IMR-90 (cell line): ENCODE measurements at regions not wholly inside any gene's neighbourhood (a gene's known extent, or its start where the extent isn't known, plus 50 kb on each side); places are given as distances from the start of the nearest gene placed in this dataset.

ENCODE experiments used
- ATAC-seq: fragments of 200-7000 bp; cut with Tn5 transposase; 2 replicates; pipeline ENCODE4 v1.9.1; 2020; ENCODE audit warnings: low read depth, mild to moderate bottlenecking, moderate library complexity
- BruUV-seq: library from RNA; stranded (reverse); fragments of 400-500 nt; replicated peaks from 2 replicates; lab custom pipeline; 2021; lab: Mats Ljungman, UMichigan
- CTCF ChIA-PET: fragments of 300-600 bp; formaldehyde crosslinking; extraction: SDS; loops from one replicate; lab custom pipeline; 2021; ENCODE audit warnings: antibody characterized with exemption; lab: Yijun Ruan, JAX
- POLR2A ChIA-PET: fragments of 300-600 bp; sonication (Branson Sonifier 250); formaldehyde crosslinking; loops from one replicate; lab custom pipeline; 2022; ENCODE audit warnings: antibody characterized with exemption; ENCODE audit not compliant: unreplicated experiment; lab: Charles Lee
- DNase-seq: peaks from one replicate; pipeline ENCODE4 v3.0.0; 2013
- H2AFZ ChIP-seq: replicated peaks from 2 replicates; pipeline ENCODE3; 2013; ENCODE audit warnings: low read length, mild to moderate bottlenecking; ENCODE audit not compliant: poor library complexity
- H2AK5ac ChIP-seq: 2 replicates; pipeline ENCODE4 v1.6.1; 2013; ENCODE audit warnings: low read depth, low read length, inconsistent platforms
- H2AK9ac ChIP-seq: replicated peaks from 2 replicates; pipeline ENCODE3; 2013; ENCODE audit warnings: mild to moderate bottlenecking, low read depth, low read length, moderate library complexity; ENCODE audit not compliant: poor library complexity
- H2BK120ac ChIP-seq: 2 replicates; pipeline ENCODE4 v1.6.1; 2013; ENCODE audit warnings: low read depth, low read length, inconsistent platforms
- H2BK15ac ChIP-seq: 3 replicates; pipeline ENCODE4 v1.6.1; 2013; ENCODE audit warnings: low read depth, low read length, inconsistent platforms
- H2BK20ac ChIP-seq: 2 replicates; pipeline ENCODE4 v1.6.1; 2013; ENCODE audit warnings: low read depth, mild to moderate bottlenecking, inconsistent platforms, low read length, moderate library complexity
- H2BK5ac ChIP-seq: 2 replicates; pipeline ENCODE4 v1.6.1; 2013; ENCODE audit warnings: mild to moderate bottlenecking, low read depth, low read length, inconsistent platforms; ENCODE audit not compliant: poor library complexity, severe bottlenecking
- H3K14ac ChIP-seq: replicated peaks from 2 replicates; pipeline ENCODE4 v1.6.1; 2013; ENCODE audit warnings: low read depth, low read length, inconsistent platforms
- H3K18ac ChIP-seq: 2 replicates; pipeline ENCODE4 v1.6.1; 2013; ENCODE audit warnings: low read depth, low read length, control low read depth
- H3K23ac ChIP-seq: 2 replicates; pipeline ENCODE4 v1.6.1; 2013; ENCODE audit warnings: low read depth, low read length, inconsistent platforms
- H3K27ac ChIP-seq: 2 replicates; pipeline ENCODE4 v1.5.1; 2013; ENCODE audit warnings: mild to moderate bottlenecking, control low read depth, low read length; ENCODE audit not compliant: insufficient read depth
- H3K27me3 ChIP-seq: 2 replicates; pipeline ENCODE4 v1.6.1; 2013; ENCODE audit warnings: low read length; ENCODE audit not compliant: control insufficient read depth, insufficient read depth
- H3K36me3 ChIP-seq: 2 replicates; pipeline ENCODE4 v1.6.1; 2013; ENCODE audit warnings: low read length, mixed read lengths; ENCODE audit not compliant: control insufficient read depth, insufficient read depth
- H3K4ac ChIP-seq: 2 replicates; pipeline ENCODE4 v1.6.1; 2013; ENCODE audit warnings: low read depth, low read length, inconsistent platforms
- H3K4me1 ChIP-seq: 2 replicates; pipeline ENCODE4 v1.6.1; 2013; ENCODE audit warnings: low read length, mixed read lengths; ENCODE audit not compliant: control insufficient read depth, insufficient read depth
- H3K4me2 ChIP-seq: 2 replicates; pipeline ENCODE4 v1.6.1; 2013; ENCODE audit warnings: low read depth, mild to moderate bottlenecking, control low read depth, low read length, moderate library complexity
- H3K4me3 ChIP-seq: 2 replicates; pipeline ENCODE4 v1.5.1; 2013; ENCODE audit warnings: low read depth, mild to moderate bottlenecking, control low read depth, low read length, moderate library complexity; ENCODE audit not compliant: insufficient read depth
- H3K56ac ChIP-seq: 2 replicates; pipeline ENCODE4 v1.6.1; 2013; ENCODE audit warnings: low read length, inconsistent platforms; ENCODE audit not compliant: insufficient read depth; ENCODE audit errors: extremely low read depth
- H3K79me1 ChIP-seq, 2 experiments: 2 replicates each; pipeline ENCODE4 v1.6.1; 2013; ENCODE audit warnings: low read length in 2 of 2, inconsistent platforms in 1 of 2, low read depth in 1 of 2
- H3K9ac ChIP-seq: 2 replicates; pipeline ENCODE4 v1.6.1; 2013; ENCODE audit warnings: low read depth, low read length, control low read depth
- H3K9me1 ChIP-seq: 2 replicates; pipeline ENCODE4 v1.6.1; 2013; ENCODE audit warnings: low read length, inconsistent platforms; ENCODE audit not compliant: insufficient read depth
- H3K9me3 ChIP-seq: 2 replicates; pipeline ENCODE4 v1.6.1; 2013; ENCODE audit warnings: low read length; ENCODE audit not compliant: control insufficient read depth, insufficient read depth
- H4K20me1 ChIP-seq: 2 replicates; pipeline ENCODE4 v1.6.1; 2013; ENCODE audit warnings: low read length, inconsistent platforms; ENCODE audit not compliant: insufficient read depth
- H4K5ac ChIP-seq: 2 replicates; pipeline ENCODE4 v1.6.1; 2013; ENCODE audit warnings: mild to moderate bottlenecking, low read depth, low read length, control low read depth
- H4K8ac ChIP-seq, 2 experiments: 2 replicates each; pipeline ENCODE4 v1.6.1; 2013; ENCODE audit warnings: low read depth in 2 of 2, low read length in 2 of 2, control low read depth in 1 of 2, inconsistent platforms in 1 of 2
- H4K91ac ChIP-seq: 2 replicates; pipeline ENCODE4 v1.6.1; 2013; ENCODE audit warnings: low read depth, low read length, inconsistent platforms; ENCODE audit not compliant: insufficient read depth
- CEBPB ChIP-seq: IDR thresholded peaks from 2 replicates; pipeline ENCODE4 v1.6.1; 2012; ENCODE audit warnings: low read depth, low read length, improper control_type of control experiment
- FOS ChIP-seq: fragments of 150-350 bp; IDR thresholded peaks from 2 replicates; pipeline ENCODE4 v1.6.1; 2016; ENCODE audit warnings: low read depth, low read length
- MAFK ChIP-seq: IDR thresholded peaks from 2 replicates; pipeline ENCODE4 v1.6.1; 2012; ENCODE audit warnings: low read depth, low read length, improper control_type of control experiment
- MAZ ChIP-seq: IDR thresholded peaks from 2 replicates; pipeline ENCODE4 v1.6.1; 2012; ENCODE audit warnings: low read depth, mild to moderate bottlenecking, low read length, improper control_type of control experiment, moderate library complexity, borderline replicate concordance
- MXI1 ChIP-seq: IDR thresholded peaks from 2 replicates; pipeline ENCODE4 v1.6.1; 2012; ENCODE audit warnings: low read depth, mild to moderate bottlenecking, low read length, moderate library complexity, borderline replicate concordance
- RCOR1 ChIP-seq: IDR thresholded peaks from 2 replicates; pipeline ENCODE4 v1.6.1; 2012; ENCODE audit warnings: mild to moderate bottlenecking, low read length, improper control_type of control experiment; ENCODE audit not compliant: insufficient replicate concordance
- WGBS, 2 experiments: methylation state at CpG; one replicate each; pipeline versions ENCODE4 v1.1.5 to v1.1.7; 2013; ENCODE audit warnings: missing lambda C conversion rate in 2 of 2; ENCODE audit not compliant: insufficient read length in 1 of 2; ENCODE audit errors: extremely low coverage in 2 of 2; 5-methylcytosine and 5-hydroxymethylcytosine counted together
- dilution Hi-C: fragments of 300-500 bp; cut with HindIII; formaldehyde crosslinking; loops from one replicate; pipeline ENCODE4 v1.14.3; 2018; ENCODE audit warnings: low sequenced_read_pairs; ENCODE audit not compliant: unreplicated experiment
- in situ Hi-C: fragments of 300-500 bp; cut with MboI; formaldehyde crosslinking; loops from 3 replicates; pipeline ENCODE4 v1.14.3; 2019; ENCODE audit warnings: low sequenced_read_pairs, inconsistent platforms, mixed read lengths
- intact Hi-C: fragments of 100-400 bp; cut with micrococcal nuclease; formaldehyde crosslinking; loops from 2 replicates; pipeline ENCODE4 v1.10.0; 2022

DNA sequence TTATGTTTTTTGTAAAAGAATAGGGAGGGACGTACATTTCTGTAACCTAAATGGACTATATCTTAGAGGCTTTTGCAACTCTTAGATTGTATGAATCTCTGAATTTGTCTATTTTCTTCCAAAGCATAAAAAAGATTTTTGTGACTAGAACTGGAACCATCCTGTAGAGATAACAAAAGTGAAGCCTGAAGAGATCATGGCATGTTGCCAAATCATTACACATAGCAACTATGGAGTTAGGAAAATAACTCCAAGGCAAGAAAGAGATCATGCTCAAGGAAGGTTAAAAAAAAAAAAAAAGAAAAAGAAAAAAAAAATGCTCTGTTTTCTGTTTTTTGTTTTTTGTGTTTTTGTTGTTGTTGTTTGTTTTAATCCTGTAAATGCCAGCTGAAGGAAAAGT is 567.7 kb upstream of the ZWINT start:
- intact Hi-C loops (no loop called here), in situ Hi-C loops (no loop called here), dilution Hi-C loops (no loop called here)
- Histone ChIP-seq H2BK5ac (no peak overlapping the region), H3K56ac (no peak overlapping the region), H3K14ac (no peak overlapping the region), H3K9ac (no peak overlapping the region), H3K4me1 (no peaks in the 10 kb centered on the region), H3K18ac (no peak overlapping the region), H2BK15ac (no peak overlapping the region), H4K5ac (no peak overlapping the region), H3K4me3 (no peak overlapping the region), H2AK9ac (no peak overlapping the region), H3K9me3 (0 out of 2 replicates have a peak, but pooled peaks cover 7% of the 10 kb centered on the region), H2AK5ac (no peak overlapping the region), H3K9me1 (no peaks in the 10 kb centered on the region), H2BK20ac (no peak overlapping the region), H3K79me1 (no peaks in the 10 kb centered on the region), H3K36me3 (no peaks in the 10 kb centered on the region), H4K8ac (no peak overlapping the region), H3K27ac (no peak overlapping the region), H3K4ac (no peak overlapping the region), H4K20me1 (no peaks in the 10 kb centered on the region), H3K23ac (no peak overlapping the region), H2AFZ (no peak overlapping the region), H4K91ac (no peak overlapping the region), H3K27me3 (no peaks in the 10 kb centered on the region), H3K4me2 (no peak overlapping the region), H2BK120ac (no peak overlapping the region)
- DNase-seq (no peak), ATAC-seq (no peak)
- TF ChIP-seq MAZ (no peak), MXI1 (no peak), FOS (no peak), CEBPB (no peak), MAFK (no peak), RCOR1 (no peak)
- ChIA-PET POLR2A (no interaction called here), CTCF (no interaction called here)
- no CpG with 5 or more reads among the region's 1 CpG for WGBS, 2 experiments
- BruUV-seq = no TSS peak
